ENCODE measurements at regions not wholly inside any gene's neighbourhood (a gene's known extent, or its start where the extent isn't known, plus 50 kb on each side); places are given as distances from the start of the nearest gene placed in this dataset.

GRCh38 chr4:36494747-36495146 lies 213.3 kb downstream of the DTHD1 start:
- Histone ChIP-seq H3K9me3 (ENCODE audit: control insufficient read depth, insufficient read depth, low read depth, low read length) (no peaks in the 10 kb centered on the region), H3K4me3 (ENCODE audit: low read depth, low read length) (no peak overlapping the region), H3K27ac (ENCODE audit: extremely low read depth, low read depth, low read length) (no peak overlapping the region), H3K4me1 (ENCODE audit: control insufficient read depth, insufficient read depth, low read length) (no peaks in the 10 kb centered on the region), H3K36me3 (ENCODE audit: control insufficient read depth in 2 of 2, insufficient read depth in 1 of 2, low read length in 2 of 2) (no peaks in the 10 kb centered on the region)
- POLR2A ChIA-PET: no interaction called here
- CTCF ChIA-PET: interaction anchor here (0.6 kb wide), 1 partner anchor 10 kb away, joined by 3 read pairs; no protein-coding TSS in a partner anchor
- TF ChIP-seq ZNF513 (tag by site-specific recombination; IDR thresholded peaks at IDR 0.05): no peak
- no peak for TF ChIP-seq ZNF211 (tag by site-specific recombination; IDR thresholded peaks at IDR 0.05; ENCODE audit: low read depth)
- no peak for TF ChIP-seq ZNF658 (tag by site-specific recombination; IDR thresholded peaks at IDR 0.05)
- TF ChIP-seq ZNF2 (tag by site-specific recombination; IDR thresholded peaks at IDR 0.05): no peak
- TF ChIP-seq ZNF544 (tag by site-specific recombination; IDR thresholded peaks at IDR 0.05): no peak
- no peak for TF ChIP-seq ZNF174 (tag by site-specific recombination; IDR thresholded peaks at IDR 0.05)
- no peak for TF ChIP-seq ZNF138 (tag by site-specific recombination; IDR thresholded peaks at IDR 0.05; ENCODE audit: borderline replicate concordance)
- no peak for TF ChIP-seq TRIM28 (IDR thresholded peaks at IDR 0.05; ENCODE audit: borderline replicate concordance, low read length)
- TF ChIP-seq ZNF324 (tag by site-specific recombination; IDR thresholded peaks at IDR 0.05): no peak

- TF ChIP-seq ZNF449 (tag by site-specific recombination; IDR thresholded peaks at IDR 0.05) (no peak), FEZF1 (tag by site-specific recombination; IDR thresholded peaks at IDR 0.05) (no peak), ZNF626 (tag by site-specific recombination; IDR thresholded peaks at IDR 0.05) (no peak), ZNF311 (tag by site-specific recombination; IDR thresholded peaks at IDR 0.05; ENCODE audit: borderline replicate concordance) (no peak), ZBTB20 (tag by site-specific recombination; IDR thresholded peaks at IDR 0.05) (no peak), ZNF76 (tag by site-specific recombination; IDR thresholded peaks at IDR 0.05; ENCODE audit: borderline replicate concordance, low read depth) (no peak), HOXD13 (CRISPR knock-in tag; IDR thresholded peaks at IDR 0.05; ENCODE audit: borderline replicate concordance) (no peak), ZSCAN23 (tag by site-specific recombination; IDR thresholded peaks at IDR 0.05) (no peak), ZNF202 (tag by site-specific recombination; IDR thresholded peaks at IDR 0.05; ENCODE audit: borderline replicate concordance) (no peak), ZNF785 (tag by site-specific recombination; IDR thresholded peaks at IDR 0.05) (no peak), ZNF354C (tag by site-specific recombination; IDR thresholded peaks at IDR 0.05; ENCODE audit: borderline replicate concordance, low read depth) (no peak), ZNF777 (tag by site-specific recombination; IDR thresholded peaks at IDR 0.05; ENCODE audit: borderline replicate concordance) (no peak), ZNF658 (tag by site-specific recombination; IDR thresholded peaks at IDR 0.05) (no peak), ZNF639 (tag by site-specific recombination; IDR thresholded peaks at IDR 0.05) (no peak)
- POLR2A ChIA-PET: no interaction called here
- CTCF ChIA-PET: no interaction called here
- H3K36me3 ChIP-seq (ENCODE audit: control insufficient read depth in 2 of 2, insufficient read depth in 1 of 2, low read length in 2 of 2): no peaks in the 10 kb centered on the region
- H3K9me3 ChIP-seq (ENCODE audit: control insufficient read depth, insufficient read depth, low read depth, low read length): no peaks in the 10 kb centered on the region
- no peak overlapping the region for H3K4me3 ChIP-seq (ENCODE audit: low read depth, low read length)
- no peaks in the 10 kb centered on the region for H3K4me1 ChIP-seq (ENCODE audit: control insufficient read depth, insufficient read depth, low read length)
- H3K27ac ChIP-seq (ENCODE audit: extremely low read depth, low read depth, low read length): no peak overlapping the region
Observed at GRCh38 chr4:36502350-36502749, 220.9 kb downstream of the DTHD1 start.

Measured in HEK293 (cell line).